Testis (tissue), 2 donors: ENCODE measurements at regions not wholly inside any gene's neighbourhood (a gene's known extent, or its start where the extent isn't known, plus 50 kb on each side); places are given as distances from the start of the nearest gene placed in this dataset.

ENCODE experiments used
- POLR2A ChIP-seq: fragments of 450-650 bp; IDR thresholded peaks from one replicate; pipeline ENCODE4 v1.6.1; 2017; ENCODE audit warnings: antibody characterized with exemption, mild to moderate bottlenecking, moderate library complexity
- TF ChIP-seq, protein P1 (sequence below), 3 experiments: fragments of 450-650 bp in 2 of 3; fragments of 200-600 bp in 1 of 3; sonication (generic) in 1 of 3; IDR thresholded peaks; one replicate each; pipeline ENCODE4 v1.5.1; 2016 to 2019; ENCODE audit warnings: antibody characterized with exemption in 3 of 3, mild to moderate bottlenecking in 2 of 3, moderate library complexity in 1 of 3

DNA sequence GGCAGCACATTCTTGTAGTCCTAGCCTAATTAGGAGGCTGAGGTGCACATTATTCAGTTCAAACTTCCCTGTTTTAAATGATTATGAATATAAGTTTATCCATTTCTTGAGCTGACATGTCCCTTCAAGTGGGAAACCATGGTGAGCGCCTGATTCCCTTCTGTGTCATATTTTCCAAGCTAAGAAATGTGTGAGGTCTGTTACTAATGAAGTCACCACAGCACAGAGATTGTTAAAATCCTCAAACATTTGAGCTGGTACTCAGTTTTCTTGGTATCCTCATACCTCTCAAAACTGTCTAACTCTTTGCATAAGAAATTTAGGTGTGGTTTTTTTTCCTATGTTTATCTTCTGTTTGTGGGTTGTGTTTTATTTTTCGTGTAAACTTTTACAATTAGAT lies 926.8 kb downstream of the GATA3 start:
- TF ChIP-seq, protein P1, sequence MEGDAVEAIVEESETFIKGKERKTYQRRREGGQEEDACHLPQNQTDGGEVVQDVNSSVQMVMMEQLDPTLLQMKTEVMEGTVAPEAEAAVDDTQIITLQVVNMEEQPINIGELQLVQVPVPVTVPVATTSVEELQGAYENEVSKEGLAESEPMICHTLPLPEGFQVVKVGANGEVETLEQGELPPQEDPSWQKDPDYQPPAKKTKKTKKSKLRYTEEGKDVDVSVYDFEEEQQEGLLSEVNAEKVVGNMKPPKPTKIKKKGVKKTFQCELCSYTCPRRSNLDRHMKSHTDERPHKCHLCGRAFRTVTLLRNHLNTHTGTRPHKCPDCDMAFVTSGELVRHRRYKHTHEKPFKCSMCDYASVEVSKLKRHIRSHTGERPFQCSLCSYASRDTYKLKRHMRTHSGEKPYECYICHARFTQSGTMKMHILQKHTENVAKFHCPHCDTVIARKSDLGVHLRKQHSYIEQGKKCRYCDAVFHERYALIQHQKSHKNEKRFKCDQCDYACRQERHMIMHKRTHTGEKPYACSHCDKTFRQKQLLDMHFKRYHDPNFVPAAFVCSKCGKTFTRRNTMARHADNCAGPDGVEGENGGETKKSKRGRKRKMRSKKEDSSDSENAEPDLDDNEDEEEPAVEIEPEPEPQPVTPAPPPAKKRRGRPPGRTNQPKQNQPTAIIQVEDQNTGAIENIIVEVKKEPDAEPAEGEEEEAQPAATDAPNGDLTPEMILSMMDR (IDR thresholded peaks at IDR 0.05), result no peak
- no peak for TF ChIP-seq POLR2A
